Endothelial cell of umbilical vein (primary cell): ENCODE measurements at regions not wholly inside any gene's neighbourhood (a gene's known extent, or its start where the extent isn't known, plus 50 kb on each side); places are given as distances from the start of the nearest gene placed in this dataset.

Experiments used
- BruUV-seq: library from RNA; stranded (reverse); fragments of 400-500 nt; replicated peaks from 2 replicates; lab custom pipeline; 2021; lab: Mats Ljungman, UMichigan
- CTCF ChIA-PET: fragments of 300-600, 350-600 bp; sonication (Branson Sonifier 250); formaldehyde crosslinking; loops from one replicate; lab custom pipeline; 2021; ENCODE audit warnings: antibody characterized with exemption, inconsistent platforms; lab: Charles Lee
- POLR2A ChIA-PET: fragments of 300-600, 350-600 bp; sonication (Branson Sonifier 250); formaldehyde crosslinking; loops from one replicate; lab custom pipeline; 2021; ENCODE audit warnings: antibody characterized with exemption, inconsistent platforms; lab: Charles Lee
- DNase-seq: peaks from one replicate; pipeline ENCODE4 v3.0.0-alpha.2; 2011; ENCODE audit warnings: low read depth, low spot score
- FAIRE-seq: peaks from 2 replicates; lab custom pipeline; 2011; peaks lifted over from hg19 to GRCh38; lab: Jason Lieb, UNC
- H2AFZ ChIP-seq: 2 replicates; pipeline ENCODE4 v1.6.0; 2012; ENCODE audit warnings: low read depth, low read length, control low read depth, inconsistent platforms
- H3K27ac ChIP-seq: 2 replicates; pipeline ENCODE4 v1.5.1; 2011; ENCODE audit warnings: low read depth, mild to moderate bottlenecking, control low read depth, low read length, moderate library complexity; ENCODE audit not compliant: insufficient read depth
- H3K27me3 ChIP-seq, 2 experiments: 2 replicates each; pipeline versions ENCODE4 v1.6.0 to v1.6.1; 2011; ENCODE audit warnings: low read length in 2 of 2, mixed read lengths in 1 of 2; ENCODE audit not compliant: control insufficient read depth in 2 of 2, insufficient read depth in 2 of 2
- H3K36me3 ChIP-seq, 2 experiments: 2 replicates in 1 of 2; 3 replicates in 1 of 2; pipeline ENCODE4 v1.5.1; 2011; ENCODE audit warnings: low read length in 2 of 2, mild to moderate bottlenecking in 1 of 2, moderate library complexity in 1 of 2; ENCODE audit not compliant: control insufficient read depth in 2 of 2, insufficient read depth in 2 of 2; ENCODE audit errors: extremely low read depth in 1 of 2
- H3K4me1 ChIP-seq: 3 replicates; pipeline ENCODE4 v1.5.1; 2011; ENCODE audit warnings: mild to moderate bottlenecking, low read length; ENCODE audit not compliant: control insufficient read depth, insufficient read depth; ENCODE audit errors: extremely low read depth
- H3K4me2 ChIP-seq: 2 replicates; pipeline ENCODE4 v1.6.1; 2011; ENCODE audit warnings: low read length, control low read depth, mixed read lengths; ENCODE audit not compliant: insufficient read depth
- H3K4me3 ChIP-seq, 3 experiments: fragments of 200-600 bp in 1 of 3; sonication (generic), shearing (Covaris generic) in 1 of 3; replicated peaks in 1 of 3; 2 replicates each; pipeline ENCODE4 v1.5.1; 2011 to 2016; ENCODE audit warnings: control low read depth in 3 of 3, low read length in 3 of 3, mild to moderate bottlenecking in 2 of 3, inconsistent platforms in 1 of 3, low read depth in 1 of 3, moderate library complexity in 1 of 3; ENCODE audit not compliant: insufficient read depth in 1 of 3
- H3K79me2 ChIP-seq: 2 replicates; pipeline ENCODE4 v1.6.0; 2012; ENCODE audit warnings: low read length, inconsistent platforms; ENCODE audit not compliant: control insufficient read depth, insufficient read depth
- H3K9ac ChIP-seq: replicated peaks from 2 replicates; pipeline ENCODE3; 2011; ENCODE audit warnings: low read length, control low read depth; ENCODE audit not compliant: insufficient read depth; ENCODE audit errors: extremely low read depth
- H3K9me1 ChIP-seq: replicated peaks from 3 replicates; pipeline ENCODE4 v1.6.0; 2011; ENCODE audit warnings: mild to moderate bottlenecking, low read length; ENCODE audit not compliant: control insufficient read depth, insufficient read depth; ENCODE audit errors: extremely low read depth
- H3K9me3 ChIP-seq: replicated peaks from 2 replicates; pipeline ENCODE4 v1.5.1; 2012; ENCODE audit warnings: low read length, inconsistent platforms; ENCODE audit not compliant: control insufficient read depth, insufficient read depth
- H4K20me1 ChIP-seq: replicated peaks from 2 replicates; pipeline ENCODE3; 2011; ENCODE audit warnings: mild to moderate bottlenecking, low read length; ENCODE audit not compliant: control insufficient read depth, insufficient read depth; ENCODE audit errors: extremely low read depth
- EZH2 ChIP-seq: IDR thresholded peaks from 2 replicates; pipeline ENCODE4 v1.6.1; 2012; ENCODE audit warnings: borderline replicate concordance, low read depth, mild to moderate bottlenecking, moderate library complexity, low read length, inconsistent platforms; ENCODE audit not compliant: severe bottlenecking
- FOS ChIP-seq: IDR thresholded peaks from 2 replicates; pipeline ENCODE4 v1.6.1; 2011; ENCODE audit warnings: mild to moderate bottlenecking, low read length, moderate library complexity, borderline replicate concordance; ENCODE audit not compliant: insufficient read depth
- GATA2 ChIP-seq: IDR thresholded peaks from 2 replicates; pipeline ENCODE4 v1.7.0; 2011; ENCODE audit warnings: low read depth, mild to moderate bottlenecking, moderate library complexity, mixed read lengths, low read length; ENCODE audit not compliant: insufficient read length, insufficient read depth
- JUN ChIP-seq: IDR thresholded peaks from 2 replicates; pipeline ENCODE4 v1.6.1; 2011; ENCODE audit warnings: borderline replicate concordance, low read depth; ENCODE audit not compliant: insufficient read length, insufficient read depth
- MYC ChIP-seq: IDR thresholded peaks from one replicate; pipeline ENCODE4 v1.6.1; 2011; ENCODE audit warnings: mild to moderate bottlenecking, low read depth, low read length
- POLR2A ChIP-seq: IDR thresholded peaks from 2 replicates; pipeline ENCODE4 v1.6.1; 2012; ENCODE audit warnings: low read depth, mild to moderate bottlenecking, control low read depth, low read length
- POLR2AphosphoS5 ChIP-seq: IDR thresholded peaks from 2 replicates; pipeline ENCODE4 v1.6.1; 2012; ENCODE audit warnings: low read depth, mild to moderate bottlenecking, control low read depth, low read length, moderate library complexity; ENCODE audit not compliant: insufficient read depth
- dilution Hi-C: fragments of 300-500 bp; cut with MboI; formaldehyde crosslinking; loops from one replicate; pipeline ENCODE4 v1.15.0; 2019; ENCODE audit warnings: low sequenced_read_pairs; ENCODE audit not compliant: extremely low pct_ligation_motif_present
- intact Hi-C: fragments of 100-400 bp; cut with micrococcal nuclease; formaldehyde crosslinking; loops from one replicate; pipeline ENCODE4 v1.10.0; 2022
- TF ChIP-seq, protein P1 (sequence below), 2 donors: IDR thresholded peaks; 1 replicate in 1 of 2; 2 replicates in 1 of 2; pipeline ENCODE4 v1.5.1; 2011; ENCODE audit warnings: low read length in 2 of 2, mild to moderate bottlenecking in 2 of 2, moderate library complexity in 2 of 2, control low read depth in 1 of 2, inconsistent platforms in 1 of 2, low read depth in 1 of 2; ENCODE audit not compliant: insufficient read depth in 1 of 2; ENCODE audit errors: extremely low read depth in 1 of 2
- TF ChIP-seq, protein P2 (sequence below): IDR thresholded peaks from 2 replicates; pipeline ENCODE4 v1.6.1; 2011; ENCODE audit not compliant: insufficient read depth, insufficient read length

DNA sequence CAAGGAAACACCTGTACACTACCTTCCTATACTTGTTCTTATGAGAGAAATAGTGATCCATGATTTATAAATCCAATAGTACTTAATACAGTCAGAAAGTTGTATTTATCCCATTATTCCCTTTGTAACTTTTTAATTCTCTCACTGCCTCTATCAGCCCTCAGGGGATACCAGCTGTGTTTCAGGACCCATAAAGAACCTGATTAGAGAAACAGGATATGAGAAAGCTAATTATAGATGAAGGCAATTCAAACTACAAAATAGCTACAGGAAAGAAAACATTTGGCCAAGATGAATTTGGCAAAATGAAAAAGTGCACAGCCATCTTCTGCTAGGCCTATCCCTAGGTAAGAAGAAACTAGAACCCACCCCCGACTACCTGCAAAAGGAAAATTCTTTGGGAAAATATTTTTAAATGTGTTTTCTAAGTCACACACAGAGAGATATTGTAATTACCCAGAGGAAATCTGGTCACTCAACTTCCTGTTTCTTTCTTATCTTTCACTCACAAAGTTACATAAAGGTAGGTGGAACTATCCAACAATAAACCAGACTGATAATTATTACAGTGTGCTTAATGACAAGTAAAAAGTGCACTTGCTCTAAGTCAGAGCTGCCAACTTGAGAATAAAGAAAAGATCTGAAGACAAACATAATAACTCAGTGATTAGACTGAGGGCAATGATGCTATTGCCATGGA lies 836.5 kb upstream of the HTR2C start:
- TF ChIP-seq, protein P1, sequence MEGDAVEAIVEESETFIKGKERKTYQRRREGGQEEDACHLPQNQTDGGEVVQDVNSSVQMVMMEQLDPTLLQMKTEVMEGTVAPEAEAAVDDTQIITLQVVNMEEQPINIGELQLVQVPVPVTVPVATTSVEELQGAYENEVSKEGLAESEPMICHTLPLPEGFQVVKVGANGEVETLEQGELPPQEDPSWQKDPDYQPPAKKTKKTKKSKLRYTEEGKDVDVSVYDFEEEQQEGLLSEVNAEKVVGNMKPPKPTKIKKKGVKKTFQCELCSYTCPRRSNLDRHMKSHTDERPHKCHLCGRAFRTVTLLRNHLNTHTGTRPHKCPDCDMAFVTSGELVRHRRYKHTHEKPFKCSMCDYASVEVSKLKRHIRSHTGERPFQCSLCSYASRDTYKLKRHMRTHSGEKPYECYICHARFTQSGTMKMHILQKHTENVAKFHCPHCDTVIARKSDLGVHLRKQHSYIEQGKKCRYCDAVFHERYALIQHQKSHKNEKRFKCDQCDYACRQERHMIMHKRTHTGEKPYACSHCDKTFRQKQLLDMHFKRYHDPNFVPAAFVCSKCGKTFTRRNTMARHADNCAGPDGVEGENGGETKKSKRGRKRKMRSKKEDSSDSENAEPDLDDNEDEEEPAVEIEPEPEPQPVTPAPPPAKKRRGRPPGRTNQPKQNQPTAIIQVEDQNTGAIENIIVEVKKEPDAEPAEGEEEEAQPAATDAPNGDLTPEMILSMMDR (IDR thresholded peaks at IDR 0.05; ENCODE audit: extremely low read depth in 1 of 2, insufficient read depth in 1 of 2, low read depth in 1 of 2, low read length in 2 of 2): no peak
- TF ChIP-seq, protein P2, sequence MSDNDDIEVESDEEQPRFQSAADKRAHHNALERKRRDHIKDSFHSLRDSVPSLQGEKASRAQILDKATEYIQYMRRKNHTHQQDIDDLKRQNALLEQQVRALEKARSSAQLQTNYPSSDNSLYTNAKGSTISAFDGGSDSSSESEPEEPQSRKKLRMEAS: no peak
- TF ChIP-seq MYC (no peak), GATA2 (no peak), FOS (no peak), POLR2AphosphoS5 (no peak), JUN (no peak), POLR2A (no peak), EZH2 (no peak)
- FAIRE-seq: no peak

More for the DNA sequence above, 836.5 kb upstream of the HTR2C start:
- no peaks in the 10 kb centered on the region for H4K20me1 ChIP-seq
- H3K4me3 ChIP-seq: no peak overlapping the region
- intact Hi-C loops (no loop called here), dilution Hi-C loops (no loop called here)
- no peaks in the 10 kb centered on the region for H3K9me1 ChIP-seq
- H3K36me3 ChIP-seq: no peaks in the 10 kb centered on the region
- no peaks in the 10 kb centered on the region for H3K9me3 ChIP-seq
- H3K27ac ChIP-seq: no peak overlapping the region
- H3K9ac ChIP-seq: no peak overlapping the region
- no peak overlapping the region for H3K4me2 ChIP-seq
- no peak overlapping the region for H2AFZ ChIP-seq
- H3K79me2 ChIP-seq: no peaks in the 10 kb centered on the region
- H3K4me1 ChIP-seq: no peaks in the 10 kb centered on the region
- DNase-seq: peak; percentile 2
- no peaks in the 10 kb centered on the region for H3K27me3 ChIP-seq
- ChIA-PET CTCF (no interaction called here), POLR2A (no interaction called here)
- BruUV-seq: no TSS peak
